K562 (cell line): ENCODE measurements at regions not wholly inside any gene's neighbourhood (a gene's known extent, or its start where the extent isn't known, plus 50 kb on each side); places are given as distances from the start of the nearest gene placed in this dataset.
"Not testable (repeated sequence)": the region's sequence is repeated elsewhere in the genome, so short reads cannot be mapped to it uniquely, and the experiment has no call there.

Experiments used
- ATAC-seq: fragments of 200-7000 bp; cut with Tn5 transposase; 3 replicates; pipeline ENCODE4 v1.9.1; 2020; ENCODE audit warnings: moderate library complexity
- BruUV-seq: library from RNA; stranded (reverse); fragments of 400-500 nt; replicated peaks from 2 replicates; lab custom pipeline; 2021; lab: Mats Ljungman, UMichigan
- CTCF ChIA-PET: fragments of 300-600 bp; formaldehyde crosslinking; extraction: SDS; loops from one replicate; lab custom pipeline; 2021; ENCODE audit warnings: low intra/inter-chr PET ratio; lab: Yijun Ruan, JAX
- POLR2A ChIA-PET: fragments of 300-600, 350-650 bp; sonication (Branson Sonifier 250); formaldehyde crosslinking; extraction: SDS; loops from one replicate; lab custom pipeline; 2021; ENCODE audit warnings: antibody characterized with exemption, inconsistent platforms; lab: Yijun Ruan, JAX
- DNase-seq, 4 experiments: peaks; one replicate each; pipeline versions ENCODE4 v3.0.0 to v3.0.0-alpha.2; 2011 to 2018; ENCODE audit warnings: low spot score in 3 of 4, mixed read lengths in 3 of 4; ENCODE audit errors: extremely low read depth in 1 of 4
- FAIRE-seq: peaks from 2 replicates; lab custom pipeline; 2011; peaks lifted over from hg19 to GRCh38; lab: Jason Lieb, UNC
- H2AFZ ChIP-seq: 2 replicates; pipeline ENCODE4 v1.6.0; 2011; ENCODE audit warnings: low read depth, low read length, control low read depth, inconsistent platforms
- H3K27ac ChIP-seq: fragments of 200-600 bp; 3 replicates; pipeline ENCODE4 v1.8.0; 2011; ENCODE audit warnings: low read depth, mild to moderate bottlenecking, control low read depth, inconsistent platforms, low read length, moderate library complexity, mixed read lengths; ENCODE audit errors: extremely low read depth
- H3K27me3 ChIP-seq, 2 experiments: fragments of 300-600 bp in 1 of 2; 2 replicates in 1 of 2; 3 replicates in 1 of 2; pipeline versions ENCODE4 v1.6.0 to v1.8.0; 2011; ENCODE audit warnings: inconsistent platforms in 2 of 2, low read length in 2 of 2, mild to moderate bottlenecking in 1 of 2, mixed read lengths in 1 of 2, moderate library complexity in 1 of 2; ENCODE audit not compliant: control insufficient read depth in 2 of 2, insufficient read depth in 2 of 2
- H3K36me3 ChIP-seq: fragments of 300-600 bp; 3 replicates; pipeline ENCODE4 v1.8.0; 2011; ENCODE audit warnings: mild to moderate bottlenecking, low read length, inconsistent platforms; ENCODE audit not compliant: control insufficient read depth, insufficient read depth
- H3K4me1 ChIP-seq, 2 experiments: fragments of 200-600 bp in 1 of 2; replicated peaks in 1 of 2; 2 replicates in 1 of 2; 3 replicates in 1 of 2; pipeline versions ENCODE4 v1.5.1 to v1.8.0; 2011; ENCODE audit warnings: inconsistent platforms in 2 of 2, low read length in 2 of 2, mild to moderate bottlenecking in 1 of 2, mixed read lengths in 1 of 2, moderate library complexity in 1 of 2; ENCODE audit not compliant: control insufficient read depth in 2 of 2, insufficient read depth in 2 of 2
- H3K4me2 ChIP-seq: 2 replicates; pipeline ENCODE4 v1.6.1; 2011; ENCODE audit warnings: low read length, control low read depth, inconsistent platforms, mixed read lengths; ENCODE audit not compliant: insufficient read depth
- H3K4me3 ChIP-seq: fragments of 200-600 bp; sonication (generic), shearing (Covaris generic); 2 replicates; pipeline ENCODE4 v1.5.1; 2016; ENCODE audit warnings: control low read depth, inconsistent platforms
- H3K79me2 ChIP-seq: fragments of 200-600 bp; 3 replicates; pipeline ENCODE4 v1.8.0; 2011; ENCODE audit warnings: low read length, inconsistent platforms; ENCODE audit not compliant: control insufficient read depth, insufficient read depth
- H3K9ac ChIP-seq, 2 experiments: 2 replicates each; pipeline versions ENCODE4 v1.6.0 to v1.6.1; 2011; ENCODE audit warnings: low read depth in 2 of 2, low read length in 2 of 2, control low read depth in 1 of 2, inconsistent platforms in 1 of 2, mild to moderate bottlenecking in 1 of 2, mixed read lengths in 1 of 2; ENCODE audit not compliant: insufficient read depth in 1 of 2
- H3K9me1 ChIP-seq: one replicate; pipeline ENCODE4 v1.6.0; 2011; ENCODE audit warnings: inconsistent platforms, mild to moderate bottlenecking, low read length, moderate library complexity; ENCODE audit not compliant: control insufficient read depth, insufficient read depth
- H3K9me3 ChIP-seq: replicated peaks from 2 replicates; pipeline ENCODE4 v1.5.1; 2011; ENCODE audit warnings: low read depth, low read length, inconsistent platforms; ENCODE audit not compliant: control insufficient read depth, insufficient read depth
- H4K20me1 ChIP-seq: replicated peaks from 2 replicates; pipeline ENCODE4 v1.6.1; 2011; ENCODE audit warnings: low read length, inconsistent platforms, mixed read lengths; ENCODE audit not compliant: control insufficient read depth, insufficient read depth
- WGBS: fragments of 100-300 bp; shearing (Covaris generic); methylation state at CpG from one replicate; pipeline ENCODE4 v1.1.6; 2016; ENCODE audit warnings: low coverage, mixed read lengths; ENCODE audit not compliant: insufficient coverage; ENCODE audit errors: missing lambda C conversion rate; 5-methylcytosine and 5-hydroxymethylcytosine counted together
- in situ Hi-C: fragments of 300-500 bp; cut with MboI; formaldehyde crosslinking; loops from 4 replicates; pipeline ENCODE4 v1.15.0; 2018; ENCODE audit warnings: inconsistent platforms, mixed read lengths
- intact Hi-C: fragments of 100-400 bp; cut with micrococcal nuclease; formaldehyde crosslinking; loops from 2 replicates; pipeline ENCODE4 v1.14.2; 2022

- ATAC-seq, H3K9ac ChIP-seq, H3K4me2 ChIP-seq, H3K27ac ChIP-seq, H4K20me1 ChIP-seq, BruUV-seq, H3K27me3 ChIP-seq, H3K36me3 ChIP-seq, H3K9me3 ChIP-seq, H3K9me1 ChIP-seq, DNase-seq, POLR2A ChIA-PET, intact Hi-C loops, H3K4me3 ChIP-seq, H2AFZ ChIP-seq, CTCF ChIA-PET, H3K4me1 ChIP-seq, H3K79me2 ChIP-seq, in situ Hi-C loops: not testable (repeated sequence)
- peak; percentile 40 for FAIRE-seq
- WGBS = 13% methylated on average over 5 of the region's 9 CpGs
Observed at GRCh38 chr2:87321201-87321600, 299.6 kb upstream of the PLGLB1 start.

- H3K9me1 ChIP-seq, H3K4me1 ChIP-seq, H3K27ac ChIP-seq, H3K4me2 ChIP-seq, H3K9me3 ChIP-seq, DNase-seq, H3K79me2 ChIP-seq, in situ Hi-C loops, H3K9ac ChIP-seq, H3K36me3 ChIP-seq, H3K4me3 ChIP-seq, H2AFZ ChIP-seq, BruUV-seq, H3K27me3 ChIP-seq, CTCF ChIA-PET, H4K20me1 ChIP-seq, intact Hi-C loops, POLR2A ChIA-PET: not testable (repeated sequence)
- WGBS = 0% methylated on average over 2 of the region's 6 CpGs
- FAIRE-seq (peak; percentile 80), ATAC-seq (peak; percentile 60)
Observed at GRCh38 chr2:87324335-87325041, 302.8 kb upstream of the PLGLB1 start.

GRCh38 chr2:87325042-87325910 is 303.6 kb upstream of the PLGLB1 start:
- H3K79me2 ChIP-seq, H3K27me3 ChIP-seq, H3K4me2 ChIP-seq, H3K9me1 ChIP-seq, CTCF ChIA-PET, H3K4me3 ChIP-seq, H3K27ac ChIP-seq, DNase-seq, in situ Hi-C loops, BruUV-seq, H3K4me1 ChIP-seq, H2AFZ ChIP-seq, H3K9me3 ChIP-seq, H4K20me1 ChIP-seq, intact Hi-C loops, H3K36me3 ChIP-seq, H3K9ac ChIP-seq, POLR2A ChIA-PET: not testable (repeated sequence)
- ATAC-seq = peak; percentile 63; the same call in 1 of the 3 replicates
- FAIRE-seq = peak; percentile 78
- WGBS = 0% methylated on average over 2 of the region's 12 CpGs
